Duodenal mucosa (tissue), 2 donors: ENCODE measurements at regions not wholly inside any gene's neighbourhood (a gene's known extent, or its start where the extent isn't known, plus 50 kb on each side); places are given as distances from the start of the nearest gene placed in this dataset.

Experiments
- H3K27ac ChIP-seq: one replicate; pipeline ENCODE4 v1.7.0; 2013; ENCODE audit warnings: low read depth, low read length
- H3K27me3 ChIP-seq, 2 donors: one replicate each; pipeline ENCODE4 v1.7.0; 2013; ENCODE audit warnings: low read length in 2 of 2, control low read depth in 1 of 2; ENCODE audit not compliant: insufficient read depth in 2 of 2, control insufficient read depth in 1 of 2
- H3K36me3 ChIP-seq, 2 donors: one replicate each; pipeline ENCODE4 v1.7.0; 2013; ENCODE audit warnings: low read length in 2 of 2, control low read depth in 1 of 2; ENCODE audit not compliant: insufficient read depth in 2 of 2, control insufficient read depth in 1 of 2
- H3K4me1 ChIP-seq, 2 donors: one replicate each; pipeline ENCODE4 v1.7.0; 2013; ENCODE audit warnings: low read length in 2 of 2, control low read depth in 1 of 2; ENCODE audit not compliant: insufficient read depth in 2 of 2, control insufficient read depth in 1 of 2
- H3K4me3 ChIP-seq, 2 donors: one replicate each; pipeline ENCODE4 v1.7.0; 2013; ENCODE audit warnings: low read length in 2 of 2, low read depth in 1 of 2
- H3K9ac ChIP-seq, 2 donors: one replicate each; pipeline ENCODE4 v1.7.0; 2013; ENCODE audit warnings: low read length in 2 of 2, low read depth in 1 of 2
- H3K9me3 ChIP-seq, 2 donors: one replicate each; pipeline ENCODE4 v1.7.0; 2013; ENCODE audit warnings: low read length in 2 of 2, control low read depth in 1 of 2; ENCODE audit not compliant: control insufficient read depth in 1 of 2

- Histone ChIP-seq H3K27me3 (no peaks in the 10 kb centered on the region), H3K4me3 (no peak overlapping the region), H3K36me3 (no peaks in the 10 kb centered on the region), H3K27ac (no peak overlapping the region), H3K9ac (no peak overlapping the region), H3K4me1 (no peaks in the 10 kb centered on the region), H3K9me3 (peaks cover 0 to 5% of the 10 kb centered on the region in 2 donors)
These were observed 879.5 kb downstream of the TDRD15 start for GRCh38 chr2:22003270-22003669.

GRCh38 chr2:22011048-22011447 lies 887.3 kb downstream of the TDRD15 start:
- peaks cover 0 to 2% of the 10 kb centered on the region in 2 donors for H3K9me3 ChIP-seq
- no peaks in the 10 kb centered on the region for H3K36me3 ChIP-seq
- no peaks in the 10 kb centered on the region for H3K4me1 ChIP-seq
- H3K27ac ChIP-seq: no peak overlapping the region
- H3K9ac ChIP-seq: no peak overlapping the region
- no peaks in the 10 kb centered on the region for H3K27me3 ChIP-seq
- no peak overlapping the region for H3K4me3 ChIP-seq

GRCh38 chr2:22020091-22020742 lies 896.4 kb downstream of the TDRD15 start:
- no peak overlapping the region for H3K27ac ChIP-seq
- no peaks in the 10 kb centered on the region for H3K9me3 ChIP-seq
- no peak overlapping the region for H3K9ac ChIP-seq
- H3K36me3 ChIP-seq: no peaks in the 10 kb centered on the region
- H3K4me3 ChIP-seq: no peak overlapping the region
- H3K27me3 ChIP-seq: no peaks in the 10 kb centered on the region
- H3K4me1 ChIP-seq: no peaks in the 10 kb centered on the region

- Histone ChIP-seq H3K4me3 (no peak overlapping the region), H3K4me1 (no peaks in the 10 kb centered on the region), H3K9me3 (no peaks in the 10 kb centered on the region), H3K36me3 (no peaks in the 10 kb centered on the region), H3K27ac (no peak overlapping the region), H3K27me3 (no peaks in the 10 kb centered on the region), H3K9ac (no peak overlapping the region)
These were observed 903.7 kb downstream of the TDRD15 start for GRCh38 chr2:22027345-22028005.

- Histone ChIP-seq H3K4me3 (no peak overlapping the region), H3K4me1 (no peaks in the 10 kb centered on the region), H3K27me3 (no peaks in the 10 kb centered on the region), H3K27ac (no peak overlapping the region), H3K36me3 (no peaks in the 10 kb centered on the region), H3K9me3 (peaks cover 2 to 7% of the 10 kb centered on the region in 2 donors), H3K9ac (no peak overlapping the region)
These were observed 911.6 kb downstream of the TDRD15 start for GRCh38 chr2:22035361-22035830.

GRCh38 chr2:22037274-22037673 lies 913.5 kb downstream of the TDRD15 start:
- Histone ChIP-seq H3K27ac (no peak overlapping the region), H3K9ac (no peak overlapping the region), H3K4me3 (no peak overlapping the region), H3K27me3 (no peaks in the 10 kb centered on the region), H3K9me3 (peaks cover 2 to 7% of the 10 kb centered on the region in 2 donors), H3K4me1 (no peaks in the 10 kb centered on the region), H3K36me3 (no peaks in the 10 kb centered on the region)

GRCh38 chr2:22043784-22044183 lies 920.0 kb downstream of the TDRD15 start:
- Histone ChIP-seq H3K4me3 (no peak overlapping the region), H3K9ac (no peak overlapping the region), H3K27ac (no peak overlapping the region), H3K36me3 (no peaks in the 10 kb centered on the region), H3K9me3 (peaks cover 0 to 2% of the 10 kb centered on the region in 2 donors), H3K27me3 (no peaks in the 10 kb centered on the region), H3K4me1 (no peaks in the 10 kb centered on the region)

GRCh38 chr2:22055784-22056620 lies 932.2 kb downstream of the TDRD15 start:
- H3K27me3 ChIP-seq: no peaks in the 10 kb centered on the region
- no peaks in the 10 kb centered on the region for H3K9me3 ChIP-seq
- no peak overlapping the region for H3K27ac ChIP-seq
- H3K4me3 ChIP-seq: no peak overlapping the region
- H3K4me1 ChIP-seq: no peaks in the 10 kb centered on the region
- no peaks in the 10 kb centered on the region for H3K36me3 ChIP-seq
- H3K9ac ChIP-seq: no peak overlapping the region

- Histone ChIP-seq H3K27me3 (no peaks in the 10 kb centered on the region), H3K4me3 (no peak overlapping the region), H3K9me3 (no peaks in the 10 kb centered on the region), H3K36me3 (no peaks in the 10 kb centered on the region), H3K9ac (no peak overlapping the region), H3K4me1 (no peaks in the 10 kb centered on the region), H3K27ac (no peak overlapping the region)
These were observed 932.9 kb downstream of the TDRD15 start for GRCh38 chr2:22056621-22057132.

- Histone ChIP-seq H3K27me3 (no peaks in the 10 kb centered on the region), H3K4me1 (no peaks in the 10 kb centered on the region), H3K4me3 (no peak overlapping the region), H3K36me3 (no peaks in the 10 kb centered on the region), H3K9ac (no peak overlapping the region), H3K27ac (no peak overlapping the region), H3K9me3 (no peaks in the 10 kb centered on the region)
These were observed 938.9 kb downstream of the TDRD15 start for GRCh38 chr2:22062679-22063078.
